ENCODE measurements at regions not wholly inside any gene's neighbourhood (a gene's known extent, or its start where the extent isn't known, plus 50 kb on each side); places are given as distances from the start of the nearest gene placed in this dataset.

DNA sequence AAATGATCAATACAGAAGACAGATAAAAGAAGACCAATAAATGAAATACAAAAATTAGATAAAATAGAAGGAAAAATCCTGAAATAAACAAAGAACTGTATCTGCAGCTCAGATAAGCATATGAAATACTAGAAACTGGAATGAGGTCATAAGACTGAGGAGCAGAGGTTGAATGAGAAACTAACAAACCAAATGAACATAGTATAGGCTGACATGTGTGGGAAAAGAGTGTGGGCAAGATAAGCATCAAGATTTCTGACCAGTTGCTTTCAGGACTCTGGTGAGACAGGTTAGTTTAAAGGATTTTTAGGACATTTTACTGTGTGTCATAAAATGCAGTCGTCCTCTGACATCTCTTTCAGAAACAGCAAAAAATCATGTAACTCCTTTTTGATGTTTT lies 2073.2 kb upstream of the TENM3 start (continued):
- TF ChIP-seq, protein P1, sequence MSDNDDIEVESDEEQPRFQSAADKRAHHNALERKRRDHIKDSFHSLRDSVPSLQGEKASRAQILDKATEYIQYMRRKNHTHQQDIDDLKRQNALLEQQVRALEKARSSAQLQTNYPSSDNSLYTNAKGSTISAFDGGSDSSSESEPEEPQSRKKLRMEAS (IDR thresholded peaks at IDR 0.05) = no peak
- TF ChIP-seq, protein P2, sequence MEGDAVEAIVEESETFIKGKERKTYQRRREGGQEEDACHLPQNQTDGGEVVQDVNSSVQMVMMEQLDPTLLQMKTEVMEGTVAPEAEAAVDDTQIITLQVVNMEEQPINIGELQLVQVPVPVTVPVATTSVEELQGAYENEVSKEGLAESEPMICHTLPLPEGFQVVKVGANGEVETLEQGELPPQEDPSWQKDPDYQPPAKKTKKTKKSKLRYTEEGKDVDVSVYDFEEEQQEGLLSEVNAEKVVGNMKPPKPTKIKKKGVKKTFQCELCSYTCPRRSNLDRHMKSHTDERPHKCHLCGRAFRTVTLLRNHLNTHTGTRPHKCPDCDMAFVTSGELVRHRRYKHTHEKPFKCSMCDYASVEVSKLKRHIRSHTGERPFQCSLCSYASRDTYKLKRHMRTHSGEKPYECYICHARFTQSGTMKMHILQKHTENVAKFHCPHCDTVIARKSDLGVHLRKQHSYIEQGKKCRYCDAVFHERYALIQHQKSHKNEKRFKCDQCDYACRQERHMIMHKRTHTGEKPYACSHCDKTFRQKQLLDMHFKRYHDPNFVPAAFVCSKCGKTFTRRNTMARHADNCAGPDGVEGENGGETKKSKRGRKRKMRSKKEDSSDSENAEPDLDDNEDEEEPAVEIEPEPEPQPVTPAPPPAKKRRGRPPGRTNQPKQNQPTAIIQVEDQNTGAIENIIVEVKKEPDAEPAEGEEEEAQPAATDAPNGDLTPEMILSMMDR (IDR thresholded peaks at IDR 0.05 in 2 of 3, conservative IDR thresholded peaks at IDR 0.05 in 1 of 3; ENCODE audit: borderline replicate concordance in 1 of 3, insufficient read depth in 1 of 3, low read depth in 2 of 3, low read length in 2 of 3) = no peak
- TF ChIP-seq ELF1 (IDR thresholded peaks at IDR 0.05; ENCODE audit: borderline replicate concordance, low read depth) (no peak), JUND (IDR thresholded peaks at IDR 0.05) (no peak), SP1 (IDR thresholded peaks at IDR 0.05; ENCODE audit: low read depth) (no peak)

- ATAC-seq (no peak), DNase-seq (ENCODE audit: low read depth, low spot score) (no peak)
- no TSS peak for BruUV-seq (replicated peaks)
- Histone ChIP-seq H3K9me3 (ENCODE audit: control insufficient read depth in 1 of 2, insufficient read depth in 1 of 2, low read depth in 1 of 2, low read length in 2 of 2) (no peaks in the 10 kb centered on the region), H3K36me3 (ENCODE audit: control insufficient read depth in 1 of 2, insufficient read depth in 2 of 2, low read length in 2 of 2) (no peaks in the 10 kb centered on the region), H3K4me3 (replicated peaks in 1 of 2; ENCODE audit: low read depth in 1 of 2, low read length in 2 of 2) (no peak overlapping the region), H2AFZ (ENCODE audit: low read depth, low read length, poor library complexity, severe bottlenecking) (no peak overlapping the region), H3K4me1 (ENCODE audit: control insufficient read depth in 1 of 2, insufficient read depth in 2 of 2, low read length in 2 of 2) (no peaks in the 10 kb centered on the region), H4K20me1 (ENCODE audit: insufficient read depth) (no peaks in the 10 kb centered on the region), H3K27ac (ENCODE audit: low read depth, low read length) (no peak overlapping the region), H3K79me2 (ENCODE audit: insufficient read depth, low read length) (no peaks in the 10 kb centered on the region), H3K9ac (ENCODE audit: low read length) (no peak overlapping the region), H3K9me2 (ENCODE audit: insufficient read depth) (no peaks in the 10 kb centered on the region), H3K4me2 (ENCODE audit: low read length) (no peak overlapping the region), H3K27me3 (ENCODE audit: insufficient read depth, low read length) (no peaks in the 10 kb centered on the region)
- POLR2A ChIA-PET = no interaction called here
- intact Hi-C loops (cut with micrococcal nuclease) = no loop called here
- RAD21 ChIA-PET (ENCODE audit: low non-redundant PET in 1 of 2, low total read pairs in 2 of 2, uncharacterized antibody in 2 of 2, unreplicated experiment in 2 of 2) = no interaction called here
- no peak for TF ChIP-seq EGR1 (IDR thresholded peaks at IDR 0.05; ENCODE audit: low read depth)
- TF ChIP-seq EZH2 (IDR thresholded peaks at IDR 0.05) = no peak
- CTCF ChIA-PET = no interaction called here
Observed at GRCh38 chr4:180179146-180179545, 2064.1 kb upstream of the TENM3 start.

DNA sequence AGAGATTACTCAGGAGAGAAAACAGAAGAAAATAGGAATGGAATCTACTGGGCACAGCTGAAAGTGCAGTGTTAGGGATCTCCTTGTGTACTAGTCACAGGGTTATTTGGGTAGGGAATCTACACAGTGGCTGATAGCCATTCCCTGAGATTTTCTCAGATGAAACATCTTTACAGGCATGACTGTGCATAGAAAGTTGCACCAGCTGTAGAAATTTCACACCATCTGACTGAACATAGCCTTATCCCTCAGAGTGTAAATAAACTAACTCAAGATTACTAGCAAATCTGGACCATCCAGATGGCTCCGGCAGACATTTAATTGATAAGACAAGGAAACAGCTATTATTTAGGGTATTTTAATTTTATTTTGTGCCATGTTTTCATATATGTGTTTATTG lies 2053.5 kb upstream of the TENM3 start:
- Histone ChIP-seq H3K9me2 (ENCODE audit: insufficient read depth) (no peaks in the 10 kb centered on the region), H3K4me3 (replicated peaks in 1 of 2; ENCODE audit: low read depth in 1 of 2, low read length in 2 of 2) (no peak overlapping the region), H3K9me3 (ENCODE audit: control insufficient read depth in 1 of 2, insufficient read depth in 1 of 2, low read depth in 1 of 2, low read length in 2 of 2) (no peaks in the 10 kb centered on the region), H3K27ac (ENCODE audit: low read depth, low read length) (no peak overlapping the region), H3K79me2 (ENCODE audit: insufficient read depth, low read length) (no peaks in the 10 kb centered on the region), H3K36me3 (ENCODE audit: control insufficient read depth in 1 of 2, insufficient read depth in 2 of 2, low read length in 2 of 2) (no peaks in the 10 kb centered on the region), H3K4me1 (ENCODE audit: control insufficient read depth in 1 of 2, insufficient read depth in 2 of 2, low read length in 2 of 2) (no peaks in the 10 kb centered on the region), H2AFZ (ENCODE audit: low read depth, low read length, poor library complexity, severe bottlenecking) (no peak overlapping the region), H3K27me3 (ENCODE audit: insufficient read depth, low read length) (no peaks in the 10 kb centered on the region), H3K9ac (ENCODE audit: low read length) (no peak overlapping the region), H4K20me1 (ENCODE audit: insufficient read depth) (no peaks in the 10 kb centered on the region), H3K4me2 (ENCODE audit: low read length) (no peak overlapping the region)
- no peak for DNase-seq (ENCODE audit: low read depth, low spot score)
- ChIA-PET RAD21 (ENCODE audit: low non-redundant PET in 1 of 2, low total read pairs in 2 of 2, uncharacterized antibody in 2 of 2, unreplicated experiment in 2 of 2) (no interaction called here), POLR2A (no interaction called here), CTCF (no interaction called here)
- no peak for TF ChIP-seq SRF (IDR thresholded peaks at IDR 0.05; ENCODE audit: low read depth)
- TF ChIP-seq YY1 (IDR thresholded peaks at IDR 0.05; ENCODE audit: extremely low read depth, insufficient replicate concordance, low read depth, low read length) = no peak
- TF ChIP-seq CBX3 (IDR thresholded peaks at IDR 0.05; ENCODE audit: low read depth) = no peak
- TF ChIP-seq FOSL1 (IDR thresholded peaks at IDR 0.05; ENCODE audit: low read depth) = no peak
- ATAC-seq = no peak
- intact Hi-C loops (cut with micrococcal nuclease) = no loop called here
- BruUV-seq (replicated peaks) = no TSS peak

Measured in HCT116 (cell line).